PC-9 (cell line): ENCODE measurements at regions not wholly inside any gene's neighbourhood (a gene's known extent, or its start where the extent isn't known, plus 50 kb on each side); places are given as distances from the start of the nearest gene placed in this dataset.

Source experiments
- BruUV-seq: library from RNA; stranded (reverse); fragments of 400-500 nt; replicated peaks from 2 replicates; lab custom pipeline; 2021; lab: Mats Ljungman, UMichigan
- CTCF ChIA-PET: fragments of 300-600 bp; sonication (Branson Sonifier 250); formaldehyde crosslinking; loops from one replicate; lab custom pipeline; 2022; ENCODE audit warnings: antibody characterized with exemption; lab: Charles Lee
- POLR2A ChIA-PET: fragments of 300-600 bp; sonication (Branson Sonifier 250); formaldehyde crosslinking; loops from one replicate; lab custom pipeline; 2022; ENCODE audit warnings: antibody characterized with exemption; ENCODE audit not compliant: unreplicated experiment; lab: Charles Lee
- DNase-seq, 2 experiments: peaks; one replicate each; pipeline versions ENCODE4 v3.0.0 to v3.0.0-alpha.2; 2015 to 2022; ENCODE audit warnings: mixed read lengths in 1 of 2
- H2AFZ ChIP-seq: fragments of 200-600 bp; sonication (generic); 2 replicates; pipeline ENCODE4 v1.8.1; 2017; ENCODE audit warnings: antibody characterized with exemption
- H3F3A ChIP-seq: fragments of 200-600 bp; sonication (generic); 2 replicates; pipeline ENCODE4 v1.8.1; 2017; ENCODE audit warnings: antibody characterized with exemption, mild to moderate bottlenecking, low read depth; ENCODE audit not compliant: insufficient read depth
- H3K27ac ChIP-seq: fragments of 200-600 bp; sonication (generic); 2 replicates; pipeline ENCODE4 v1.6.1; 2016; ENCODE audit warnings: mixed run types
- H3K27me3 ChIP-seq: fragments of 200-600 bp; sonication (generic); 2 replicates; pipeline ENCODE4 v1.6.1; 2016; ENCODE audit warnings: low read depth, mixed run types; ENCODE audit not compliant: insufficient read depth
- H3K36me3 ChIP-seq: fragments of 200-600 bp; sonication (generic); 2 replicates; pipeline ENCODE4 v1.6.1; 2016; ENCODE audit warnings: low read depth, mixed run types
- H3K4me1 ChIP-seq: fragments of 200-600 bp; sonication (generic); replicated peaks from 2 replicates; pipeline ENCODE4 v1.6.1; 2016; ENCODE audit warnings: mixed run types; ENCODE audit not compliant: insufficient read depth
- H3K4me2 ChIP-seq: fragments of 200-600 bp; sonication (generic); 2 replicates; pipeline ENCODE4 v1.6.1; 2017; ENCODE audit warnings: mixed run types
- H3K4me3 ChIP-seq: fragments of 200-600 bp; sonication (generic); 2 replicates; pipeline ENCODE4 v1.6.1; 2016; ENCODE audit warnings: mixed run types
- H3K79me2 ChIP-seq: fragments of 200-600 bp; sonication (generic); 2 replicates; pipeline ENCODE4 v1.6.1; 2017; ENCODE audit warnings: low read depth, mixed run types
- H3K9me2 ChIP-seq: fragments of 200-600 bp; sonication (generic); 2 replicates; pipeline ENCODE4 v1.8.1; 2017; ENCODE audit warnings: mild to moderate bottlenecking; ENCODE audit not compliant: insufficient read depth
- H3K9me3 ChIP-seq: fragments of 200-600 bp; sonication (generic); 2 replicates; pipeline ENCODE4 v1.8.1; 2016; ENCODE audit warnings: low read depth; ENCODE audit not compliant: insufficient read depth
- H4K20me1 ChIP-seq: fragments of 200-600 bp; sonication (generic); 2 replicates; pipeline ENCODE4 v1.8.1; 2017; ENCODE audit not compliant: insufficient read depth
- EZH2 ChIP-seq: fragments of 200-600 bp; sonication (generic); IDR thresholded peaks from 2 replicates; pipeline ENCODE4 v1.8.0; 2017; ENCODE audit warnings: antibody characterized with exemption, low read depth
- intact Hi-C: fragments of 100-400 bp; cut with micrococcal nuclease; formaldehyde crosslinking; loops from one replicate; pipeline ENCODE4 v1.10.0; 2022; ENCODE audit not compliant: unreplicated experiment
- TF ChIP-seq, protein P1 (sequence below): fragments of 200-600 bp; sonication (generic); conservative IDR thresholded peaks from 2 replicates; pipeline ENCODE4 v1.6.1; 2017; ENCODE audit warnings: mixed run types, antibody characterized with exemption, mild to moderate bottlenecking, moderate library complexity

DNA sequence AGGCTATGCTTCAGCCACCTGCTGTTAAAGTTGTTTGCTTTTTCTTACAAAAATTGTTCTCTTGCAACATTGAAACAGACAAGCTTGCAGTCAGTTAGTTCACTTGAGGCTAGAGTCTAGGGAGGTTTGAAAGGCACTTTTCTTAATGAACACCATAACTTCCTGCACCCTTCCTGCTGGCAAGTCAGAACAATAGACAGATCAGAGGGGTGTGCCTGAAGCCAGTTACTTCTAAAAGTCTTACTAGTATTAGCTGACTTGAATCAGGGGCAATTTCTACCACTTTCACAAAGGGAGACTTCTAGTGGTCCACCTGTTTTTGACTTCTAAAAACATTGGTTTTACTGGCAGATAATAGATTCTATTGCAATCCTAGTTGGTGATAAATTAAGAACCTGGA is 367.4 kb upstream of the CDH20 start:
- Histone ChIP-seq H4K20me1 (no peaks in the 10 kb centered on the region), H3K4me2 (no peak overlapping the region), H3K9me3 (no peaks in the 10 kb centered on the region), H3K4me1 (no peaks in the 10 kb centered on the region), H3K79me2 (no peaks in the 10 kb centered on the region), H3K27me3 (no peaks in the 10 kb centered on the region), H3K9me2 (peaks cover under 1% of the 10 kb centered on the region; the same call in 1 of the 2 replicates), H3F3A (no peaks in the 10 kb centered on the region), H3K27ac (no peak overlapping the region), H3K4me3 (no peak overlapping the region), H2AFZ (no peak overlapping the region), H3K36me3 (no peaks in the 10 kb centered on the region)
- CTCF ChIA-PET = no interaction called here
- POLR2A ChIA-PET = no interaction called here
- no TSS peak for BruUV-seq
- DNase-seq = no peak
- TF ChIP-seq, protein P1, sequence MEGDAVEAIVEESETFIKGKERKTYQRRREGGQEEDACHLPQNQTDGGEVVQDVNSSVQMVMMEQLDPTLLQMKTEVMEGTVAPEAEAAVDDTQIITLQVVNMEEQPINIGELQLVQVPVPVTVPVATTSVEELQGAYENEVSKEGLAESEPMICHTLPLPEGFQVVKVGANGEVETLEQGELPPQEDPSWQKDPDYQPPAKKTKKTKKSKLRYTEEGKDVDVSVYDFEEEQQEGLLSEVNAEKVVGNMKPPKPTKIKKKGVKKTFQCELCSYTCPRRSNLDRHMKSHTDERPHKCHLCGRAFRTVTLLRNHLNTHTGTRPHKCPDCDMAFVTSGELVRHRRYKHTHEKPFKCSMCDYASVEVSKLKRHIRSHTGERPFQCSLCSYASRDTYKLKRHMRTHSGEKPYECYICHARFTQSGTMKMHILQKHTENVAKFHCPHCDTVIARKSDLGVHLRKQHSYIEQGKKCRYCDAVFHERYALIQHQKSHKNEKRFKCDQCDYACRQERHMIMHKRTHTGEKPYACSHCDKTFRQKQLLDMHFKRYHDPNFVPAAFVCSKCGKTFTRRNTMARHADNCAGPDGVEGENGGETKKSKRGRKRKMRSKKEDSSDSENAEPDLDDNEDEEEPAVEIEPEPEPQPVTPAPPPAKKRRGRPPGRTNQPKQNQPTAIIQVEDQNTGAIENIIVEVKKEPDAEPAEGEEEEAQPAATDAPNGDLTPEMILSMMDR = no peak
- no peak for TF ChIP-seq EZH2
- intact Hi-C loops = no loop called here

DNA sequence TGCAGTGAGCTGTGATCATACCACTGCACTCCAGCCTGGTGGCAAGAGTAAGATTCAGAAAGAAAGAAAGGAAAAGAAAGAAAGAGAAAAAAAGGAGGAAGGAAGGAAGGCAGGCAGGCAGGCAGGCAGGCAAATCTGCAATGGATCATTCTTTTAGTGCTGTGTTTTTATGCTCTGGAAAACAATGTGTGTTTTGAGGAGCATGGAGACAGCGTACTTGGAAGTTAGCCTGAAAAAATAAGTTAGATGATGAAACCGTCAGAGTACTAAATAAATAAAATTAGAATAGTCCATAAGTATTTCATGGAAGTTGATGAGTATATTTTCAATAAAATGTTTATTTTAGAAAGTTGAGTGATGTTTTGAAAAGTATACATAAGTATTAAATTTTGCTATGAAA is 366.4 kb upstream of the CDH20 start:
- Histone ChIP-seq H3K4me2 (no peak overlapping the region), H3K4me3 (no peak overlapping the region), H4K20me1 (no peaks in the 10 kb centered on the region), H3K9me3 (no peaks in the 10 kb centered on the region), H3K36me3 (no peaks in the 10 kb centered on the region), H3K27ac (no peak overlapping the region), H3K27me3 (no peaks in the 10 kb centered on the region), H3K4me1 (no peaks in the 10 kb centered on the region), H2AFZ (no peak overlapping the region), H3F3A (no peaks in the 10 kb centered on the region), H3K79me2 (no peaks in the 10 kb centered on the region), H3K9me2 (no peaks in the 10 kb centered on the region)
- POLR2A ChIA-PET = no interaction called here
- DNase-seq = no peak
- CTCF ChIA-PET = no interaction called here
- BruUV-seq = no TSS peak
- intact Hi-C loops = no loop called here
- no peak for TF ChIP-seq EZH2
- TF ChIP-seq, protein P1 = no peak

DNA sequence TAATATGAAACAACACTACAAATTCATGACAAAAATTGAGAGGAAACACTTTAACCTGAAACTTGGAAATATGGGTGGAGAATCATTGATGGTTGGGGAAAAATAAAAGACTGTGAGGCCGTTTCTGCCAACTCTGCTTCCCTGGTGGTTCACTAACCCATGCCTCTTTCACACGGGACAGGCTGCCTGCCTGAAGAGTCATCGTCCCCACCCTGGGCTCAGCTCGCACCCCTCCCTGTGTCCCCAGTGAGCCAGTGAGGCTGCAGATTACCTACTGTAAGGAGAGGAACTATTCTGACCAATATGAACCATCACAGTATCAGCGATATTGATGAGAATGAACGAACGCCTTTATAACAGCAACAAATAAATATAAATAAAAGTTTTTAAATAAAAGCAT is 357.8 kb upstream of the CDH20 start:
- intact Hi-C loops = no loop called here
- H4K20me1 ChIP-seq = no peaks in the 10 kb centered on the region
- H3K27me3 ChIP-seq = no peaks in the 10 kb centered on the region
- no peaks in the 10 kb centered on the region for H3K79me2 ChIP-seq
- ChIA-PET POLR2A (no interaction called here), CTCF (no interaction called here)
- H3K4me2 ChIP-seq = no peak overlapping the region
- H3K4me1 ChIP-seq = no peaks in the 10 kb centered on the region
- no peaks in the 10 kb centered on the region for H3K9me2 ChIP-seq
- DNase-seq = no peak
- BruUV-seq = no TSS peak
- TF ChIP-seq EZH2 = no peak
- TF ChIP-seq, protein P1 = no peak
- H3K36me3 ChIP-seq = no peaks in the 10 kb centered on the region
- no peak overlapping the region for H3K27ac ChIP-seq
- no peaks in the 10 kb centered on the region for H3K9me3 ChIP-seq
- no peak overlapping the region for H3K4me3 ChIP-seq
- no peak overlapping the region for H2AFZ ChIP-seq
- H3F3A ChIP-seq = no peaks in the 10 kb centered on the region
